Fibroblast of skin of scalp (primary cell): ENCODE measurements at regions not wholly inside any gene's neighbourhood (a gene's known extent, or its start where the extent isn't known, plus 50 kb on each side); places are given as distances from the start of the nearest gene placed in this dataset.

ENCODE experiments used
- DNase-seq: peaks from one replicate; pipeline ENCODE4 v3.0.0-alpha.2; 2013

GRCh38 chr6:12383448-12383847, 93.3 kb downstream of the EDN1 start:
- DNase-seq: no peak

DNA sequence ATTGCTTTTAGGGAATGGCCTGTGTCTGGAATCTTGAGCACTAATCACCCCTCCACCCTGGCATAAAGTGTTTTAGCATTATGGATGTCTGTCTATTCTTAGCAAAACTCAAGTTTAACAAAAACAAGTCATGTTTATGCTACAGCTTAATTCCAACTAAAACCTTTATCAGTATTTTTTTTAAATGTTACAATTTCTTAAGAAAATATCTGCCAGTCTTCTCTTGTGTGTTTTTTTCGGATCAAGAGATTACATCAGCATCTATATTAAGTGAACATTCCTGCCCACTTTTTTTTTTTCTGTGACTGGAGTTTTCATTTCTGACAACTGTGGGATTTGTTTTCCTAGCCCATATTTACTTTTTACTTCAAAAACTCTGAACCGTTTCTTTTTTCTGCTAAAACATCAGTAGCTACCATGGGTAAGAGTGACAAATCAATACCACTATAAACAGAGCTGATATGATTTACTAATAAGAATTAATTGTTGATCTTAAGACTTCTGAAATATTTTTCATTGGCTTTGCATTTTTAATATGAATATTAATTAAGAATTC, 94.3 kb downstream of the EDN1 start:
- DNase-seq: peak; percentile 39

DNA sequence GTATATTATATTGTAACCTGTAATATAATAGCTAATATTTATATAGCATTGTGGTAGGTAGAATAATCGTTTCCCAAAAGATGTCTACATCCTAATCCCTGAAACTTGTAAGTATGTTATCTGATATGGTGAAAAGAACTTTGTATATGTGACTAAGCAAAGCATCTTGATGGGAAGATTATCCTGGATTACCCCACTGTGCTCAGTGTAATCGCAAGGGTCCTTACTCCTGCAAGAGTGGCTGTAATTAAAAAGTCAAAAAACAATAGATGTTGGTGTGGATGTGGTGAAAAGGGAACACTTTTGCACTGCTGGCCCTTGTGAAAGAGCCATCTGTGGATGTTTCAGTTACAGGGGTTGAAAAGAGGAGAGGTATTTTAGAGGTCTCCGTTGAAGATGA, 95.2 kb downstream of the EDN1 start:
- DNase-seq: no peak

DNA sequence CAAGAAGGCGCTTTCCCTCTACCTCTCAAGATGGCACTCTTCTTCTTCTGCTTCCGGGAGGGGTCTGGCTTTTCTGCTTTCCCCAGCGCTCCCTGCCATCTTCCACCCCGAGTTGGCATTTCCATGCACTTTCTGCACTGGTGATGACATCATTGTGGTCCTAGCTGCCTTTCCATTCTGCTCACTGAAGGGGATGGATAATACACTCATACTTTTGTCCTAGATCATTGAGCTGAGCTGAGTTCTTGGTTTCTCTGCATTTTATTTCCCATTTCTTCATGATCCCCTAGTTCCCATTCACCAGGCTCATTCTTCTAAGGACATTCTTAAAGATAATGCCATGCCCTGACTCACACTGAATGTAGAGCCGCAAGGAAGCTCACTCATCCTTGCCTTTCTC, 96.7 kb downstream of the EDN1 start:
- DNase-seq: peak; percentile 3

DNA sequence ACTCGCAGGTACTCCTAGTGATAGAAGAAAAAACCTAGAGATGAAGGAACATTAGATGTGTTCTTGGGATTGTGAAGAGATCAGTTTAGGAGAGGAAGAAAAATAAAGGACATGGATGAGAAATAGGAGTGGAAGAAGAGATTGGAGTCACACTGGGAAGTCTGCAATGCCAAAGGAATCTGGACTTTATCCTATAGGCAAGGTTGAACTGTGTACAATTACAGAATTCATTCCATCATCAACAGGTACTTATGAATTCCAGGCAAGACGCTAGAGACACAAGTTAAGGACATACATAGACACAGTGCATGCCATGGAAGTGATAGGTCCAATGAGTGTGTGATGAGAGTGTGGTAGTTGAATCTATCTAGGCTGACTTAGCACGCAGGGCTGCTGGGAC, 101.3 kb downstream of the EDN1 start:
- DNase-seq: no peak

- DNase-seq: peak; percentile 25
Measured at GRCh38 chr6:12392490-12392889, 102.3 kb downstream of the EDN1 start.

DNA sequence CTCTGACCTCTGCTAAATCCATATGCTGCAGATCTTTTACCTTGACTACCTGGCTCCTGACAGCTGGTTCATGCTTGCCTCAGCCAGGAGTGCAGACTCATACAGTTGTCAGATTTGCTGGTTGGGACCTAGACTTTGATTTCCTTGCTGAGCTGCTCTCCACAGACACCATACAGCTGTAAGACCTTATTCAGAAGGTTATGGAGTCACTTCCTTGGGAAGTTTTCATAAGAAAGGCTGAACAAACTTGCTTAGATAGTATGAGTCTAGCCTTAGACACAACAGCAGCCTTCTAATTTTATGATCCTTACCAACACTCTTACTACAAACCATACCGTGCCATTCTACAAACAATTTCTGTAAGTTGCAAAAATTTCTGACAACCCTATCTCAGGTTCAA, 102.9 kb downstream of the EDN1 start:
- DNase-seq: no peak

- no peak for DNase-seq
Measured at GRCh38 chr6:12394170-12394569, 104.0 kb downstream of the EDN1 start.

- peak; percentile 31 for DNase-seq
Measured at GRCh38 chr6:12395898-12396297, 105.7 kb downstream of the EDN1 start.

- DNase-seq: no peak
Measured at GRCh38 chr6:12401200-12401599, 111.0 kb downstream of the EDN1 start.

DNA sequence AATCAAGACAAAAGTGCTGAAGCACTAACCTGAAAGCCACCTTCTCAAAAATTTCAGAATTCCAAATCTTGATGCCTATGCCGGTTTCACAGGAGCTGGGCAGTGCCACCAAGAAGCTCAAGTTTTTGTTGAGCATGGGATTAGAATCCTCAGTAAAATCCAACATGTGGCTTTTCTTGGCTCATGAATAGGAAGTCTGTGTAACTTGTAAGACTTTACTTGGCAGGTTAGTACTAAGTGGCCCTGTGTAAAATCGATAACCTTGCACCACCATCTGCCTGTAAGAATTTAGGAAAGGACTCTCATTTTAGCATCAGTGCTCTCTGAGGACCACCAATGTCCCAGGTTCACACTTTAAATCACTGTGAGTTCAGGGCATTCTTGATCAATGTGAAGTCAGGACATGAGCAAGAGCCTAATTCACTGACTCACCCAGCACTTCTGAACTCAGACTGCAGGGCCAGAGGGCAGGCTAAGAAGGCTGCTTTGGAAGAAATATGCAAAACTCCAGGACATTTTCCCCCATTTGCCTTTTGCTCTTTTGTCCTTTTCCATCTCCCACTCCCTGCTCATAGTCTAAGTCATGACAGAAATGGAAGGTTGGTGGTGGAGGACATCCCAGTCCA, 113.2 kb downstream of the EDN1 start:
- DNase-seq: peak; percentile 76

DNA sequence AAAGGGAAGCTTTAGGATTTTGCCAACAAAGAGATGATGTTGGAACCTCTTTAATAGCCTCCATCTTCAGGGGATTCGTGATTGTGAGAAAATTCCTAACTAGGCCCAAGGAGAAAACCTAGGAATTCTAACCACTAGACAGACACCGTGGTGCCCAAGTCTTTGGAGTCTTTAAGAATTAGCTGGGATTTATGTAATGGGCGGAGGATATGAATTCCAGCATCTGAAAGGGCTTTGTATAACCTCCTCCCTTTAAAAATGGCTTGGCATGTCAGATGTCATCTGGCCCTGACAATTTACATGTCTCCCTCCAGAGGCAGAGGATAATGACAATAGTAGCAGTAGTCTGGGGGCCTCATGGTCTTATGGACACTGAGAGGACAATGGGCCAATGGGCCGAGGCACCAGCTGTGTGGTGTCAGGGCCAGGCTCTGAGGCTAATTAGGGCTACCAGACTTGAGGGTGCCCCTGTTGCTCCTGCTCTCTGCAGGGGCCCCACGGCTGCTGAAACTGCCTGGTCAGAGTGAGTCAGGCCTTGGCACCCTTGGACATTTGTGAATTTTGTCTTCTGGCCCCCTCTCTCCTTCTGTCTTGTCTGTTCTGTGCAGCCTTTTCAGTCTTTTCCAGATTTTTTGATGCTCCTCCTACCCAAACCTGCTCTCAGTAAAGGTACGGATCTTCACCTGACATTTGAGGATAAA, 113.9 kb downstream of the EDN1 start:
- peak; percentile 54 for DNase-seq

GRCh38 chr6:12404651-12405050, 114.5 kb downstream of the EDN1 start:
- no peak for DNase-seq

DNA sequence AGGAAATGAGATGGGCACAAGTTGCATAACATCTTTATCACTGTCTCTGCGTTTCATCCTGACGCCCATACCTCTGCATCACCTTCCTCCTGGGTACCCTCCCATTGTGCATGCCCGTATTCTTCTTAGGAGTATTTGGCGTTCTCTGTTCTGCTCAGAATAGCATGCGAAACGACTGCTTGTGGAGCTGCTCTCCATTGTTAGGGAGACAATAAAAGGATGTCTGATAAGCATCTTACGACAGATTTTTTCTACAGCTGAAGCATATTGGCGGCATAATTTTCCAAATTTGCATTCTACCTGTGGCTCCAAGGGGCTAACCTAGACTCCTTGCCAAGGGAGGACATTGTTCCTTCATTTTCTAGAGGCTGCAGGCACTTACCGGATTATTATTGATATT, 118.6 kb downstream of the EDN1 start:
- DNase-seq: no peak

DNA sequence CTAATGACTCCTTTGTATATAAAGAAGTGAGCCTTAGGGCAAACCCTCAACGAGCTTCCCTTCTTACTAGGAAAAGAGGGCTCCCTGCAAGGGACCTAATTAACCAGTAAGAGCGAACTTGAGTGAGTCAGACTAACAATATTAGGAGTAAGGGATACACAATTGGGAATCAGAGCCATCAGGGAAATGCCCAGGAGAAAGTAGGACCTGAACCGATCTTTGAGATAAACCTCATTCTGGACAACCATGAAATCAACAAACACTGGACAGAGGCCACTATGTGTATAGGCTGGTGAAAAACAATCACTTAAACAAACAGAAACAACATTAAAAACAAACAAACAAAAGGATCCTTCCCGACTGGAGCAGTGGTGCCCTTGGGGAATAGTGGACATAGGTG, 120.8 kb downstream of the EDN1 start:
- no peak for DNase-seq

GRCh38 chr6:12414096-12414675, 124.0 kb downstream of the EDN1 start:
- DNase-seq: peak; percentile 11

DNA sequence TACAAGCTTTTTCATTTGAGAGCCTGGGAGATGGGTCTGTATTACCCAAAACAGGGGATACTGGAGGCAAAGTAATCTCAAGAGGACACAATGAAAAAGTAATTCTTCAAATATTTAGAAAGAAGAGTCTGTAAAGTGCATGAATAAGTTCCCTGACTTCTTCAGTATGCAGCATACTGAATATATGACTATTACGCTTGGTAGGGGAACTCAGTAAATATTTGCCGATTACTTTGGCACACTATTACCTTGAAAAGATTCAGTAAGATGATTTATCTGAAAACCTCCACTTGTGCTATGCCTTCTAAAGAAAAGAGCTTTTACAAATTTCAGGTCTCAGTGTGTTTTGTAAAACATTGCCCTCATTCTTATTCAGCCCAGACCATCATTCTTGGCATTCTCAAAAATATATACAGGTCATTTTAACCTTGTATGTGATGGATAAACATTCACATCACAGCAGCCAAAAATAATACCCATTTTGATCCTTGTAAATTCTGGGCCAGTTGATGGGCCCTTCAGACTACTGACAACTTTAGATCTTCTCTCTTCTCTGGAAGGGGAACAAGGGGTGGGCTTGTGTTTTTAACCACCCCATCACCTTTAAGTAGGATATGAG, 125.9 kb downstream of the EDN1 start:
- DNase-seq: no peak

DNA sequence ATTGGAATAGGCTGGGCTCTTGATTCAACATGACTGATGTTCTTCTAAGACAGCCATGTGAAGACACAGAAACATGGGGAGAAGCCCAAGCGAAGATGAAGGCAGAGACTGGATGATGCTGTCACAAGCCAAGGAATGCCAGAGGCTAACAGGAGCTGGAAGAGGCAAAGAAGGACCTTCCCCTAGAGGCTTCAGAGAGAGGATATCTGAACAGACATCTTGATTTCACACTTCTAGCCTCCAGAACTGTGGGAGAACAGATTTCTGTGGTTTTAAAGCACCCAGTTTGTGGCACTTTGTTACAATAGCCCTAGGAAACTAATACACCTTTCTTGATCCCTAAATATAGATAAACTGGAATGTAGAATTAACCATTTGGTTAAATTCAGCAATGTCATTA, 127.0 kb downstream of the EDN1 start:
- DNase-seq: no peak

GRCh38 chr6:12418946-12419345, 128.8 kb downstream of the EDN1 start:
- DNase-seq: no peak

GRCh38 chr6:12419631-12420272, 129.6 kb downstream of the EDN1 start:
- DNase-seq: no peak

- DNase-seq: peak; percentile 24
Measured at GRCh38 chr6:12420626-12421025, 130.5 kb downstream of the EDN1 start.

DNA sequence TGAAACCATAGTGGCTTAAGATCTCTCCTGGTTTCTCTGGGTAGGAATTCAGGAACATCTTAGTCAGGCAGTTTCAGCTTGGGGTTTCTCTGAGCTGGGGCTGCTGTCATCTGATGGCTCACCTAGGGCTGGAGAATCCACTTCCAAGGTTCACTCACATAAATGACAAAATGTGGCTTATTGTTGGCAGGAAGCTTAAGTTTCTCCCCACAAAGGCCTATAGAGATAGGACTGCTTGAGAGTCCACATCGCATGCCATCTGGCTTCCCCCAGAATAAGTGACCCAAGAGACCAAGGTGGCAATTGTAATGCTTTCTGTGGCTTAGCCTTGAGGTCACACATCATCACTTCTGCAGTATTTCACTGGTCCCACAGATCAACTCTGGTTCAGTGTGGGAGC, 131.4 kb downstream of the EDN1 start:
- no peak for DNase-seq

GRCh38 chr6:12422848-12423247, 132.7 kb downstream of the EDN1 start:
- DNase-seq: no peak
